ENCODE measurements at regions not wholly inside any gene's neighbourhood (a gene's known extent, or its start where the extent isn't known, plus 50 kb on each side); places are given as distances from the start of the nearest gene placed in this dataset.

DNA sequence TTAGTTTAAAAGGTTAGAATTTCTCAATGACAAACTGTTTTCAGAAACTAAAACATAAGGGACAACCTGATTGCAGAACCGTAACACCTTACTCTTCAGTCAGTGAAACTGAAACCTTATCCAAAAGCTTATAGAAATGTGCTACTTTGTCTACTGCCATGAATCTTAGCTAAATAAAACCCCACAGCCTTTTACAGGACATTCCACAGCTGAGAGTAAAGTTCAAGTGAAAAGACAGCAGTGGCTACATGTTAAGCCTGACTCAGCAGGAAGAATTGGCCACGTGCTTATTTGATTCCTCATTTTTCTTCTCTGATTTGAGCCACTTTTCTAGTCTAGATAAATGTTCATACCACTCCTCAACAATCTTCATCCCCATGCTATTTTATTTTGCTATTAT, 278.7 kb upstream of the ISL1 start:
- Histone ChIP-seq H3K4me1 (replicated peaks in 1 of 4; ENCODE audit: control insufficient read depth in 3 of 4, insufficient read depth in 4 of 4, low read length in 3 of 4) (no peaks in the 10 kb centered on the region), H3K4ac (replicated peaks; ENCODE audit: insufficient read length, low read depth, low read length) (no peak overlapping the region), H3K18ac (ENCODE audit: extremely low read depth, low read length) (no peak overlapping the region), H3K27ac (ENCODE audit: low read depth, low read length) (no peak overlapping the region), H3K4me3 (ENCODE audit: extremely low read depth in 1 of 4, insufficient read depth in 2 of 4, low read depth in 3 of 4, low read length in 4 of 4) (no peak overlapping the region), H2BK15ac (ENCODE audit: low read length) (no peak overlapping the region), H2BK120ac (replicated peaks; ENCODE audit: low read depth, low read length) (no peak overlapping the region), H3K79me2 (ENCODE audit: control insufficient read depth in 1 of 2, insufficient read depth in 2 of 2, low read length in 2 of 2) (no peaks in the 10 kb centered on the region), H3K79me1 (ENCODE audit: low read depth, low read length) (no peaks in the 10 kb centered on the region), H3K23me2 (ENCODE audit: low read depth, low read length) (no peaks in the 10 kb centered on the region), H3K9me3 (ENCODE audit: insufficient read depth in 2 of 2, low read depth in 1 of 2, low read length in 1 of 2) (no peaks in the 10 kb centered on the region), H4K20me1 (replicated peaks in 1 of 2; ENCODE audit: control insufficient read depth in 1 of 2, insufficient read depth in 2 of 2, low read length in 2 of 2) (no peaks in the 10 kb centered on the region), H3K27me3 (replicated peaks in 1 of 4; ENCODE audit: control insufficient read depth in 3 of 4, extremely low read depth in 1 of 4, insufficient read depth in 3 of 4, low read length in 3 of 4) (no peaks in the 10 kb centered on the region), H2BK12ac (ENCODE audit: low read depth, low read length) (no peak overlapping the region), H3K4me2 (ENCODE audit: insufficient read depth in 1 of 2, low read depth in 2 of 2, low read length in 2 of 2) (no peak overlapping the region), H4K5ac (ENCODE audit: insufficient read length, low read depth, low read length) (no peak overlapping the region), H3K36me3 (ENCODE audit: control insufficient read depth in 2 of 4, insufficient read depth in 4 of 4, low read length in 3 of 4) (no peaks in the 10 kb centered on the region), H3K14ac (ENCODE audit: insufficient read length) (no peak overlapping the region), H3K56ac (replicated peaks; ENCODE audit: insufficient read length, low read depth, low read length) (no peak overlapping the region), H3K23ac (ENCODE audit: insufficient read length) (no peak overlapping the region), H3K9ac (replicated peaks in 1 of 4; ENCODE audit: extremely low read depth in 1 of 4, low read depth in 3 of 4, low read length in 3 of 4) (no peak overlapping the region), H2BK5ac (ENCODE audit: low read depth, low read length) (no peak overlapping the region), H4K91ac (replicated peaks; ENCODE audit: insufficient read length, low read length) (no peak overlapping the region), H2AFZ (ENCODE audit: low read length) (no peak overlapping the region), H2BK20ac (ENCODE audit: low read length) (no peak overlapping the region), H2AK5ac (ENCODE audit: low read depth, low read length) (no peak overlapping the region), H4K8ac (ENCODE audit: extremely low read depth, insufficient read depth, low read length) (no peak overlapping the region)
- WGBS, 2 experiments (ENCODE audit: extremely low coverage in 1 of 2, insufficient coverage in 1 of 2, insufficient read length in 1 of 2, insufficient replicate concordance in 2 of 2, low coverage in 1 of 2, low lambda C conversion rate in 2 of 2, missing lambda C conversion rate in 1 of 2), result 76% methylated on average over 2 of the region's 2 CpGs; no CpG with 5 or more reads in 1 of the 2 experiments
- ChIA-PET CTCF (ENCODE audit: partially characterized antibody) (no interaction called here), POLR2A (ENCODE audit: partially characterized antibody) (no interaction called here)
- FAIRE-seq, result no peak
- no peak for TF ChIP-seq MAFK (IDR thresholded peaks at IDR 0.05; ENCODE audit: low read depth, low read length)
- TF ChIP-seq POLR2A (IDR thresholded peaks at IDR 0.05; ENCODE audit: control extremely low read depth in 1 of 2, low read depth in 2 of 2, low read length in 2 of 2), result no peak
- TF ChIP-seq EZH2 (IDR thresholded peaks at IDR 0.05; ENCODE audit: low read depth, low read length, severe bottlenecking), result no peak
- no peak for TF ChIP-seq POU5F1 (IDR thresholded peaks at IDR 0.05; ENCODE audit: low read depth, low read length)
- no peak for TF ChIP-seq TAF7 (optimal IDR thresholded peaks at IDR 0.05; ENCODE audit: borderline replicate concordance, low read depth, low read length)
- TF ChIP-seq CHD1 (IDR thresholded peaks at IDR 0.05; ENCODE audit: low read depth, low read length), result no peak
- TF ChIP-seq CHD2 (IDR thresholded peaks at IDR 0.05; ENCODE audit: low read length), result no peak
- TF ChIP-seq NANOG (IDR thresholded peaks at IDR 0.05; ENCODE audit: insufficient read depth, low read depth, low read length, poor library complexity, severe bottlenecking), result no peak
- no peak for TF ChIP-seq TBP (IDR thresholded peaks at IDR 0.05; ENCODE audit: low read depth, low read length)
- TF ChIP-seq SIX5 (IDR thresholded peaks at IDR 0.05; ENCODE audit: low read depth, low read length), result no peak
- TF ChIP-seq EP300 (IDR thresholded peaks at IDR 0.05; ENCODE audit: borderline replicate concordance in 1 of 2, low read depth in 2 of 2, low read length in 2 of 2), result no peak
- no peak for TF ChIP-seq ZNF274 (IDR thresholded peaks at IDR 0.05; ENCODE audit: borderline replicate concordance, extremely low read depth, low read length)
- DNase-seq (ENCODE audit: low read depth in 1 of 2, low spot score in 2 of 2), result no peak

Measured in H1 (cell line).